ENCODE measurements at regions not wholly inside any gene's neighbourhood (a gene's known extent, or its start where the extent isn't known, plus 50 kb on each side); places are given as distances from the start of the nearest gene placed in this dataset.

DNA sequence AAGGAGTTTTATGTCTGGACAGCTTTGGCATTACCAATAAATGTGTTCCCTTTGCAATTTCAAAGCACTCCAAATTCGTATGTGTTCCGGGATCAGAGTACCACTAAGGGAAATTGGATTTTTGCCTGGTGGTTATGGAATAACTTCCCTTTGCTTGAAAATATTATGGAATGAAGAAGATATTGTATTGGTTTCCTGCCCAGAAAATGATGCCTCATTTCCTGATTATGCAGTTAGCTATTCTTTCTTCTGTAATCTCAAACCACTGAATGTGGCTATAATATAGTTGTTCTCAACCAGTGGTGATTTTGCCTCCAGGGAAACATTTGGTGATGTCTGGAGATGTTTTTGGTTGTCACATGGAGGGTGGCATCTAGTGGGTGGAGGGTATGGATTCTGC is 142.9 kb downstream of the PCDH7 start:
- TF ChIP-seq, protein P1, sequence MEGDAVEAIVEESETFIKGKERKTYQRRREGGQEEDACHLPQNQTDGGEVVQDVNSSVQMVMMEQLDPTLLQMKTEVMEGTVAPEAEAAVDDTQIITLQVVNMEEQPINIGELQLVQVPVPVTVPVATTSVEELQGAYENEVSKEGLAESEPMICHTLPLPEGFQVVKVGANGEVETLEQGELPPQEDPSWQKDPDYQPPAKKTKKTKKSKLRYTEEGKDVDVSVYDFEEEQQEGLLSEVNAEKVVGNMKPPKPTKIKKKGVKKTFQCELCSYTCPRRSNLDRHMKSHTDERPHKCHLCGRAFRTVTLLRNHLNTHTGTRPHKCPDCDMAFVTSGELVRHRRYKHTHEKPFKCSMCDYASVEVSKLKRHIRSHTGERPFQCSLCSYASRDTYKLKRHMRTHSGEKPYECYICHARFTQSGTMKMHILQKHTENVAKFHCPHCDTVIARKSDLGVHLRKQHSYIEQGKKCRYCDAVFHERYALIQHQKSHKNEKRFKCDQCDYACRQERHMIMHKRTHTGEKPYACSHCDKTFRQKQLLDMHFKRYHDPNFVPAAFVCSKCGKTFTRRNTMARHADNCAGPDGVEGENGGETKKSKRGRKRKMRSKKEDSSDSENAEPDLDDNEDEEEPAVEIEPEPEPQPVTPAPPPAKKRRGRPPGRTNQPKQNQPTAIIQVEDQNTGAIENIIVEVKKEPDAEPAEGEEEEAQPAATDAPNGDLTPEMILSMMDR (IDR thresholded peaks at IDR 0.05; ENCODE audit: low read depth, low read length): no peak
- H3K4me1 ChIP-seq (ENCODE audit: low read depth): peaks cover 26% of the 10 kb centered on the region
- H3K4me3 ChIP-seq: no peak overlapping the region
- no peaks in the 10 kb centered on the region for H3K27me3 ChIP-seq
- H3K36me3 ChIP-seq: no peaks in the 10 kb centered on the region
- DNase-seq (ENCODE audit: low read depth in 1 of 2, low spot score in 1 of 2): peak in 1 of 2 donors; percentile 78
- H3K27ac ChIP-seq: peak overlapping the region; percentile 38
- no peaks in the 10 kb centered on the region for H3K9me3 ChIP-seq (ENCODE audit: low read depth)

DNA sequence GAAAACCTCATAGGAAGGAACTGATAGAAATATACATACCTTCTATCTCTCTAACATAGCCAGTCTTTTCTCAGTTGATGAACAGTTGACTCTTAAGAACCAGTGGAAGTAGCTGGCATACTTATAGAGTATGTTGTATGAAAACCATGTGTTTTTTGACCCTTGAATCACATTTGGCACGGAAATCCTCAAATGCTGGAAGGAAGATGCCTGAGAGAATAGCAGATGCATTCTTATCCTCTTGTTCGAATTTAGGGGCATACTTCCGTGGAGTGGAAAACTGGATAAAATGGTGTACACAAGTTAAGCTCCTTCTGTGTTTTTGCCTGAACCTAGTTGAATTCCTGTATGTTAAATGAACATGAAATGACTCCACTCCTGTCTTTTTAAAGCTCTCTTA is 145.5 kb downstream of the PCDH7 start:
- H3K4me3 ChIP-seq: no peak overlapping the region
- no peaks in the 10 kb centered on the region for H3K9me3 ChIP-seq (ENCODE audit: low read depth)
- H3K4me1 ChIP-seq (ENCODE audit: low read depth): peaks cover 42% of the 10 kb centered on the region
- H3K27me3 ChIP-seq: no peaks in the 10 kb centered on the region
- peak overlapping the region; percentile 85 for H3K27ac ChIP-seq
- no peak for DNase-seq (ENCODE audit: low read depth in 1 of 2, low spot score in 1 of 2)
- no peaks in the 10 kb centered on the region for H3K36me3 ChIP-seq
- TF ChIP-seq, protein P1 (IDR thresholded peaks at IDR 0.05; ENCODE audit: low read depth, low read length): no peak

DNA sequence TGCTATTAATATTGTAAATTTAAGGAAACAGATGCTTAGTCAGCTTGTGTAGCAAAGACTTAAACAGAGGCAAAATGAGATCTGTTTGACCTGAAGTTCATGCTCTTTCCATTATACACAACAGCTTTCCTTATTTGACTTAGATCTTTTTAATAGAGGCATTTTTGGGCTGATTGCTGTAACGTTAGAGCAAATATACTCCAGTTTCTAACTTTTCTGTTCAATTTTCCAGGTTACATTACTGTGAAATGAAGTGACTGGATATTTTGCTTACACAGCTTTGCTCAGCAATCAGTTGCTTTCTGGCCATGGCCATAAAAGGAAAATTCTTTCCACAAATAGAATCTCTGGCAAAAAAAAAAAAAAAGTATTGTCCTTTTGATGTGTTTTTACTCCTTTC is 146.2 kb downstream of the PCDH7 start:
- Histone ChIP-seq H3K27me3 (no peaks in the 10 kb centered on the region), H3K27ac (peak overlapping the region; percentile 85), H3K4me3 (no peak overlapping the region), H3K9me3 (ENCODE audit: low read depth) (no peaks in the 10 kb centered on the region), H3K4me1 (ENCODE audit: low read depth) (peaks cover 43% of the 10 kb centered on the region), H3K36me3 (no peaks in the 10 kb centered on the region)
- TF ChIP-seq, protein P1 (IDR thresholded peaks at IDR 0.05; ENCODE audit: low read depth, low read length): no peak
- DNase-seq (ENCODE audit: low read depth in 1 of 2, low spot score in 1 of 2): peak in 1 of 2 donors; percentile 12

DNA sequence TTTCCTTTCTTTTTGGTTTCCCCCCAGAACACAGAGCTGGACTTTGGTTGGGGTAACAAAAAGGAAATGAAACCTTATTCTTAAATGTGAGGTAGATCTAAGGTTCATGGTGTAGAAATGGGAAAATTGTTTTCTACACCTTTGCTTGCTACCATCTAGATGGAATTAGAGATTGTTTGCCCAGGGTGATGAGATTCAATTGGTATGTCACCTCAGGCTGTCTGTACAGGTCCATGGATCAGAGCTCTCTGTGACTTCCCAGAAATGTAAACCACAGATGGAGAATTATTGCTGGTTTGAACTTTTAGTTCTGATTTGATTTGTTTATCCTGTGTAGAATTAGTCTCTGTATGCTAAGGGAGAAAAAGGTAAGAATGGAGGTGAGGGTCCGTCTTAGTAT is 146.7 kb downstream of the PCDH7 start:
- H3K4me1 ChIP-seq (ENCODE audit: low read depth): peaks cover 43% of the 10 kb centered on the region
- no peak overlapping the region for H3K4me3 ChIP-seq
- H3K36me3 ChIP-seq: no peaks in the 10 kb centered on the region
- H3K27ac ChIP-seq: peak overlapping the region; percentile 85
- H3K27me3 ChIP-seq: no peaks in the 10 kb centered on the region
- TF ChIP-seq, protein P1 (IDR thresholded peaks at IDR 0.05; ENCODE audit: low read depth, low read length): no peak
- no peak for DNase-seq (ENCODE audit: low read depth in 1 of 2, low spot score in 1 of 2)
- no peaks in the 10 kb centered on the region for H3K9me3 ChIP-seq (ENCODE audit: low read depth)

DNA sequence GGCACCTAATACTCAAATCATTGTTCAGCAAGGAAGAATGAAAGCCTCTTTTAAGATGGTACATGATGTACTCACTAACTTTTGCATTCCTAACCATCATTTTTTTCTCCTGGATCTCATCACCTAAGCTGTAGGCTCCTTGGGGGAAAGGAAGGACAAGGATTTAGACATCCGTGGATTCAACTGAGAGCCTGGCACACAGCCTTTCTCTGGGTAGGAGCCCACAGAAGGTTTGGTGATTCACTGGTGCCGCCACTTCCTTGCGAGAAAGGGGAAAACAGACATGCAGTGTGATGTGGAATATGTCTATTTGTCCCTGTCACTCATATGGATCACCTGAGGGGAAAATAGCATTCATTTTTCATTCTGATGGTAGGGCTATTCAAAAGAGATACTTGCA is 147.3 kb downstream of the PCDH7 start:
- peak overlapping the region; percentile 85 for H3K27ac ChIP-seq

More for the DNA sequence above, 147.3 kb downstream of the PCDH7 start:
- TF ChIP-seq, protein P1 (IDR thresholded peaks at IDR 0.05; ENCODE audit: low read depth, low read length): no peak
- no peaks in the 10 kb centered on the region for H3K27me3 ChIP-seq
- H3K4me3 ChIP-seq: no peak overlapping the region
- peaks cover 43% of the 10 kb centered on the region for H3K4me1 ChIP-seq (ENCODE audit: low read depth)
- no peaks in the 10 kb centered on the region for H3K9me3 ChIP-seq (ENCODE audit: low read depth)
- DNase-seq (ENCODE audit: low read depth in 1 of 2, low spot score in 1 of 2): no peak
- no peaks in the 10 kb centered on the region for H3K36me3 ChIP-seq
